ENCODE measurements at regions not wholly inside any gene's neighbourhood (a gene's known extent, or its start where the extent isn't known, plus 50 kb on each side); places are given as distances from the start of the nearest gene placed in this dataset.

GRCh38 chr14:86999036-86999435, 993.9 kb downstream of the GALC start:
- Histone ChIP-seq H3K27ac (no peak overlapping the region), H3K4me3 (no peak overlapping the region), H3K9me3 (no peaks in the 10 kb centered on the region), H3K27me3 (no peaks in the 10 kb centered on the region), H3K4me1 (no peaks in the 10 kb centered on the region), H3K36me3 (no peaks in the 10 kb centered on the region)
- TF ChIP-seq CTCF (IDR thresholded peaks at IDR 0.05): no peak
- intact Hi-C loops (cut with DNase I): no loop called here
- WGBS, 2 donors: 89 to 96% methylated on average over 3 of the region's 3 CpGs
- FAIRE-seq (no peak), DNase-seq (no peak), ATAC-seq (no peak)

- intact Hi-C loops (cut with DNase I): no loop called here
- no peak for TF ChIP-seq CTCF (IDR thresholded peaks at IDR 0.05)
- no peak overlapping the region for H3K27ac ChIP-seq
- H3K36me3 ChIP-seq: no peaks in the 10 kb centered on the region
- FAIRE-seq (no peak), ATAC-seq (no peak), DNase-seq (no peak)
- no peaks in the 10 kb centered on the region for H3K4me1 ChIP-seq
- no peaks in the 10 kb centered on the region for H3K9me3 ChIP-seq
- H3K4me3 ChIP-seq: no peak overlapping the region
- H3K27me3 ChIP-seq: no peaks in the 10 kb centered on the region
- 51 to 56% methylated on average over 2 of the region's 2 CpGs for WGBS, 2 donors
Observed at GRCh38 chr14:86997271-86997670, 995.7 kb downstream of the GALC start.

GRCh38 chr14:86990396-86990795, 1002.6 kb downstream of the GALC start:
- Histone ChIP-seq H3K4me3 (no peak overlapping the region), H3K36me3 (no peaks in the 10 kb centered on the region), H3K4me1 (no peaks in the 10 kb centered on the region), H3K9me3 (no peaks in the 10 kb centered on the region), H3K27me3 (no peaks in the 10 kb centered on the region), H3K27ac (no peak overlapping the region)
- TF ChIP-seq CTCF (IDR thresholded peaks at IDR 0.05): no peak
- intact Hi-C loops (cut with DNase I): no loop called here
- FAIRE-seq (no peak), DNase-seq (no peak), ATAC-seq (no peak)
- WGBS, 2 donors: 71 to 79% methylated on average over 2 of the region's 2 CpGs

GRCh38 chr14:86989285-86989684, 1003.7 kb downstream of the GALC start:
- no peaks in the 10 kb centered on the region for H3K27me3 ChIP-seq
- H3K36me3 ChIP-seq: no peaks in the 10 kb centered on the region
- no peaks in the 10 kb centered on the region for H3K9me3 ChIP-seq
- FAIRE-seq (no peak), ATAC-seq (no peak), DNase-seq (no peak)
- H3K4me3 ChIP-seq: no peak overlapping the region
- H3K4me1 ChIP-seq: no peaks in the 10 kb centered on the region
- WGBS, 2 donors: 83 to 86% methylated on average over 1 of the region's 1 CpG
- H3K27ac ChIP-seq: no peak overlapping the region
- intact Hi-C loops (cut with DNase I): no loop called here
- TF ChIP-seq CTCF (IDR thresholded peaks at IDR 0.05): no peak

- intact Hi-C loops (cut with DNase I): no loop called here
- DNase-seq (no peak), FAIRE-seq (no peak)
Observed at GRCh38 chr14:86987966-86988365, 1005.0 kb downstream of the GALC start.

More at GRCh38 chr14:86987966-86988365, 1005.0 kb downstream of the GALC start:
- TF ChIP-seq CTCF (IDR thresholded peaks at IDR 0.05): no peak
- no peaks in the 10 kb centered on the region for H3K27me3 ChIP-seq
- no peak overlapping the region for H3K27ac ChIP-seq
- whole genome bisulfite sequencing, 2 donors: 72 to 73% methylated on average over 3 of the region's 3 CpGs
- no peak overlapping the region for H3K4me3 ChIP-seq
- ATAC-seq: no peak
- H3K36me3 ChIP-seq: no peaks in the 10 kb centered on the region
- H3K4me1 ChIP-seq: no peaks in the 10 kb centered on the region
- H3K9me3 ChIP-seq: no peaks in the 10 kb centered on the region
